ENCODE measurements at regions not wholly inside any gene's neighbourhood (a gene's known extent, or its start where the extent isn't known, plus 50 kb on each side); places are given as distances from the start of the nearest gene placed in this dataset.

GRCh38 chr6:27168108-27168507 is 79.4 kb upstream of the PRSS16 start:
- TF ChIP-seq POLR2A (IDR thresholded peaks at IDR 0.05) (no peak), POLR2AphosphoS5 (IDR thresholded peaks at IDR 0.05) (no peak)

All from transverse colon (tissue), 3 donors.